Chondrocyte (in vitro differentiated cells): ENCODE measurements at regions not wholly inside any gene's neighbourhood (a gene's known extent, or its start where the extent isn't known, plus 50 kb on each side); places are given as distances from the start of the nearest gene placed in this dataset.

Experiments
- DNase-seq: peaks from one replicate; pipeline ENCODE4 v3.0.0; 2021; ENCODE audit warnings: mixed read lengths, low spot score
- H3K27ac Mint-ChIP-seq: one replicate; pipeline ENCODE4 v1.8.0; 2021; ENCODE audit warnings: mild to moderate bottlenecking, moderate library complexity, mixed read lengths; ENCODE audit not compliant: unreplicated experiment
- H3K27me3 Mint-ChIP-seq: 2 replicates; pipeline ENCODE4 v1.8.0; 2021; ENCODE audit warnings: low read depth, mixed read lengths
- H3K36me3 Mint-ChIP-seq: 2 replicates; pipeline ENCODE4 v1.8.0; 2021; ENCODE audit warnings: low read depth, mixed read lengths
- H3K4me1 Mint-ChIP-seq: 2 replicates; pipeline ENCODE4 v1.8.0; 2021; ENCODE audit warnings: low read depth, mild to moderate bottlenecking, mixed read lengths
- H3K4me3 Mint-ChIP-seq: one replicate; pipeline ENCODE4 v1.8.0; 2021; ENCODE audit warnings: mild to moderate bottlenecking, moderate library complexity, mixed read lengths; ENCODE audit not compliant: unreplicated experiment
- H3K9me3 Mint-ChIP-seq: 2 replicates; pipeline ENCODE4 v1.8.0; 2021; ENCODE audit warnings: low read depth, mixed read lengths
- TF ChIP-seq, protein P1 (sequence below): fragments of 200-600 bp; sonication (generic); IDR thresholded peaks from 2 replicates; pipeline ENCODE4 v1.5.0; 2021; ENCODE audit warnings: antibody characterized with exemption, mild to moderate bottlenecking, moderate library complexity

DNA sequence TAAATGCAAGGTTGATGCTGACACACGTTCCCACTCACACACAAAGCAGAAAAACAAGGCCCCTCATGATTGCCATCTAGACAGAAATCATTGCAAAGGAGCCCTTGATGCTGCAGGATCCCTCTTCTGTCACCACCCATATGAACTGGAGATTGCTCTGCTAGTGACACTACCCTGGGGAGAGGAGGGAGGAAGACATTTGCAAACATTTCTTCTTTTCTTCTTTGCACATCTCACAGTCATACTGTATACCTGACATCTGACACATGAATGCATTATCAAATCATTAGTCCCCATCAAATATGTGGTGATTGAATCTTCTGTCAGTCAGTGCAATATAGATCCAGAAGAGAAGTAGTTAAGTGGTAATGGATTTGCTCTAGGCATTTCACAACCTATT lies 208.5 kb upstream of the E2F7 start:
- DNase-seq: no peak
- H3K9me3 Mint-ChIP-seq: no peaks in the 10 kb centered on the region
- no peak overlapping the region for H3K4me3 Mint-ChIP-seq
- peaks cover 13% of the 10 kb centered on the region for H3K27me3 Mint-ChIP-seq
- H3K27ac Mint-ChIP-seq: no peak overlapping the region
- no peaks in the 10 kb centered on the region for H3K4me1 Mint-ChIP-seq
- H3K36me3 Mint-ChIP-seq: no peaks in the 10 kb centered on the region
- TF ChIP-seq, protein P1, sequence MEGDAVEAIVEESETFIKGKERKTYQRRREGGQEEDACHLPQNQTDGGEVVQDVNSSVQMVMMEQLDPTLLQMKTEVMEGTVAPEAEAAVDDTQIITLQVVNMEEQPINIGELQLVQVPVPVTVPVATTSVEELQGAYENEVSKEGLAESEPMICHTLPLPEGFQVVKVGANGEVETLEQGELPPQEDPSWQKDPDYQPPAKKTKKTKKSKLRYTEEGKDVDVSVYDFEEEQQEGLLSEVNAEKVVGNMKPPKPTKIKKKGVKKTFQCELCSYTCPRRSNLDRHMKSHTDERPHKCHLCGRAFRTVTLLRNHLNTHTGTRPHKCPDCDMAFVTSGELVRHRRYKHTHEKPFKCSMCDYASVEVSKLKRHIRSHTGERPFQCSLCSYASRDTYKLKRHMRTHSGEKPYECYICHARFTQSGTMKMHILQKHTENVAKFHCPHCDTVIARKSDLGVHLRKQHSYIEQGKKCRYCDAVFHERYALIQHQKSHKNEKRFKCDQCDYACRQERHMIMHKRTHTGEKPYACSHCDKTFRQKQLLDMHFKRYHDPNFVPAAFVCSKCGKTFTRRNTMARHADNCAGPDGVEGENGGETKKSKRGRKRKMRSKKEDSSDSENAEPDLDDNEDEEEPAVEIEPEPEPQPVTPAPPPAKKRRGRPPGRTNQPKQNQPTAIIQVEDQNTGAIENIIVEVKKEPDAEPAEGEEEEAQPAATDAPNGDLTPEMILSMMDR: no peak

DNA sequence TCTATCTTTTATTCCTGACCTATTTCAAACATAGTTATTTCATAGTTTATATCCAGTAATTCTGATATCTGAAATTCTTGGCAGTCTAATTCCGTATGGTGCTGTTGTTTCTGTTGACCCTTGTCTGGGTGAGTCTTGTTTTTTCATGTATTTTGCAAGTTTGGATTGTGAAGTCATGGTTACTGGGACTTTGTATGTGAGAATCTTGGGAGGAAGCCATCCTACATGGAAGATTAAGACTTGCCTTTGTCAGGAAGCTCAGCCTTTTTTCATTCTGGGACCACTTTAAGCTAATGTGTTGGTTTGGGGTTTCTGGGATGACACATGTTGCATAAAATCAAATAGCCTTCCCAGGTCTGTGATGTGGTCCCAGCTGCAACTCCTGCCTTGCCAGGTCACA lies 191.6 kb upstream of the E2F7 start:
- H3K27me3 Mint-ChIP-seq: peaks cover 30% of the 10 kb centered on the region
- TF ChIP-seq, protein P1: no peak
- H3K4me1 Mint-ChIP-seq: no peaks in the 10 kb centered on the region
- no peak overlapping the region for H3K27ac Mint-ChIP-seq
- H3K9me3 Mint-ChIP-seq: peaks cover 3% of the 10 kb centered on the region
- no peaks in the 10 kb centered on the region for H3K36me3 Mint-ChIP-seq
- no peak overlapping the region for H3K4me3 Mint-ChIP-seq
- no peak for DNase-seq

DNA sequence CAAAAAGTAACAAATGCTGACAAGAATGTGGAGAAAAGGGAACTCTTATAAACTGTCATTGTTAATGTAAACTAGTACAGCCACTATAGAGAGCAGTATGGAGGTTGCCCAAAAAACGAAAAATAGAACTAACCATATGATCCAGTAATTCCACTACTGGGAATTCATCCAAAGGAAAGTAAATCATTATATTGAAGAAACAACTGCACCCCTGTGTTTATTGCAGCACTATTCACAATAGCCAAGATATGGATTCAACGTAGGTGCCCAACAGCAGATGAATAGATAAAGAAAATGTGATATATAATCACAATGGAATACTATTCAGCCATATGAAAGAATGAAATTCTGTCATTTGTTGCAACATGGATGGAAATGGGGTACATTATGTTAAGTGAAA lies 188.0 kb upstream of the E2F7 start:
- TF ChIP-seq, protein P1: no peak
- H3K36me3 Mint-ChIP-seq: no peaks in the 10 kb centered on the region
- no peak overlapping the region for H3K4me3 Mint-ChIP-seq
- H3K9me3 Mint-ChIP-seq: no peaks in the 10 kb centered on the region
- H3K27me3 Mint-ChIP-seq: peaks cover 33% of the 10 kb centered on the region
- H3K27ac Mint-ChIP-seq: no peak overlapping the region
- DNase-seq: no peak
- no peaks in the 10 kb centered on the region for H3K4me1 Mint-ChIP-seq

DNA sequence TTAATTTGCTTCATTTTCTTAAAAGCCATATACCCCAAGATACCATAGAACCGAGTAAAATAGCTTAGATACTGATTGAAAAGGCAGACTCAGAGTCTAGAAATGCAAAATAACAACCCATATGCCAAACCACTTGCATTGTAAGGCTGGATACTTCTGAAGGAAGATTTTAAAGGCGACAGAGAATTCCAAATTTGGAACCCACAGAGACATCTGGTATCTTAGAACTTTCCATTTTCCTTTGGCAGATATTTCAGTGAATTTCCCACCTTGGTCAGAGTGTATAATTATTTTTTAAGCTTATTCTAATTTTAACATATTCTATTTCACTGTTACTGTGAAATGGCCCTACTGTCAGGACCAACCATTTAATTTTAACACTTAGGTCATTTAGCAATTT lies 186.4 kb upstream of the E2F7 start:
- TF ChIP-seq, protein P1: no peak

DNA sequence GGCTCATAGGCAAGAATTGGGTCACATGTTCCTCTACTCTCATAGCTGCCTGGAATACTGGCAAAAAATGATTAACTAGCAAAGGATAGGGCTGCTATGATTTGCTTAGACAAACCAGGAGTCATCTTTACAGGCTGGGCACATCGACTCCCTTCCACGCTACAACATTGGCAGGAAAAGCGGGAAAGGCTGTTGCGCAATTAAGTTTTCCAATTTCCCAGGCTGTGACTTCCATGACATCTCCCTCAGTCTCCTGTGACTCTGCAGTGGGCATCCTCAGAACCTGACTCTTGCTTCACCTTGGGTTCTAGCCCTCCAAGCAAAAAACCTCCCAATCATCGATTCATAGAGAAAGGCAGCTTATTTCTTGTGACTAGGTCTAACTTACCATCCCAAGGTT lies 184.5 kb upstream of the E2F7 start:
- TF ChIP-seq, protein P1: no peak
- Mint-ChIP-seq H3K36me3 (no peaks in the 10 kb centered on the region), H3K4me3 (no peak overlapping the region), H3K27me3 (peaks cover 36% of the 10 kb centered on the region), H3K9me3 (no peaks in the 10 kb centered on the region), H3K4me1 (no peaks in the 10 kb centered on the region), H3K27ac (no peak overlapping the region)
- DNase-seq: no peak

More for the DNA sequence above, 186.4 kb upstream of the E2F7 start:
- DNase-seq: no peak
- Mint-ChIP-seq H3K9me3 (no peaks in the 10 kb centered on the region), H3K27me3 (peaks cover 37% of the 10 kb centered on the region), H3K4me1 (no peaks in the 10 kb centered on the region), H3K36me3 (no peaks in the 10 kb centered on the region), H3K4me3 (no peak overlapping the region), H3K27ac (no peak overlapping the region)
